HG02798 (cell line): ENCODE measurements at regions not wholly inside any gene's neighbourhood (a gene's known extent, or its start where the extent isn't known, plus 50 kb on each side); places are given as distances from the start of the nearest gene placed in this dataset.

Source experiments
- ATAC-seq: cut with Tn5 transposase; IDR thresholded peaks from one replicate; pipeline ENCODE4 v1.9.1; 2021; ENCODE audit warnings: mild to moderate bottlenecking; ENCODE audit not compliant: unreplicated experiment, poor library complexity

DNA sequence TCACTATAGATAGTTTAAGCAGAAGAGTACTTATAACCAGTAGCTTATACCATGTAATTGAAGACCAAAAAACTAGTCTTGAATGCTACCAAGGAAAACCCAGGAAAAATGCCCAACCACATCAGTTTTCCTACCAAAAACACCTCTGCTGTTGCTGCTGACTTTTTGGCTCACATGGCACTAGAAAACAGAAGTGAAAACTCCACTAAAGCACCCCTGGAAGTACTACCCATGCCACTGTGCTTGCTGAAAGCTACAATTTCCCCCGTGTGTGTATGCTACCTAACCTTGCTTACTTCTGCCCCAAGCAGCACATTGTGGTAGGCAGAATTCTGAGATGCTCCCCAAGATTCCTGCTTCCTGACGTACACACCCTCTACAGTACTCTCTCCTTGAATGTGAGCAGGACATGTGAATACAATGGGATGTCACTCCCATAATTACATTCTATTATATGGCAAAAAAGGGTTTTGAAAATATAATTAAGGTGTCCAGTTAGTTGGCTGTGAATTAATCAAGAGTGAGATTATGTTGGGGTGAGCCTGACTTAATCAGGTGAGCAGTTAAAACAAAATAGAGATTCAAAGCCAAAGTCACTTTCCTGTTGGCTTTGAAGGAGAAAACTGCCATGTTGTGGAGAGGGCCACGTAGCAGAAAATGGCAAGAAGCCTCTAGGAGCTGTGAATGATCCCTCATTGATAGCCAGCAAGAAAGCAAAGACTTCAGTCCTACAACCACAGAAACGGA, 209.8 kb upstream of the MARCKS start:
- ATAC-seq, result peak; percentile 23

- ATAC-seq, result no peak
Measured at GRCh38 chr6:113648698-113649097, 208.4 kb upstream of the MARCKS start.

DNA sequence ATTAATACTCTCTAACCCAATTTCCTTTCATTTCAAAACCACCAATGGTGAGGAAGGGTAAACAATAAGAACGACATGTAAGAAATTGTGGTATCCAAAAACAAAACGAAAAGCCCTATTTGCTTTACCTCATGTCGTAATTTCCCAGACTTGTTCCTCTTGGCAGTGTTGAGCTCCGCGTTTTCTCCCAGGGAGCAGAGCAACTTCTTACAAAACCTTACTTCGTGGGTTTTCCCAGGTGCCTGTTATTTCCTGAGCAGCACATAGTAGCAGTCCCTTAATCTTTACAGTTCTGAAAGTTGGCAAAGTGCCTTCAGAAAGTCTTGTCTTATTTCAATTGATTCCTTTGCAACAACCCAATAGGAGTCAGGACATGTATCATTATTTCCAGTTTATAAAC, 207.9 kb upstream of the MARCKS start:
- ATAC-seq, result peak; percentile 8

- ATAC-seq, result peak; percentile 23
Measured at GRCh38 chr6:113649880-113650609, 207.1 kb upstream of the MARCKS start.

DNA sequence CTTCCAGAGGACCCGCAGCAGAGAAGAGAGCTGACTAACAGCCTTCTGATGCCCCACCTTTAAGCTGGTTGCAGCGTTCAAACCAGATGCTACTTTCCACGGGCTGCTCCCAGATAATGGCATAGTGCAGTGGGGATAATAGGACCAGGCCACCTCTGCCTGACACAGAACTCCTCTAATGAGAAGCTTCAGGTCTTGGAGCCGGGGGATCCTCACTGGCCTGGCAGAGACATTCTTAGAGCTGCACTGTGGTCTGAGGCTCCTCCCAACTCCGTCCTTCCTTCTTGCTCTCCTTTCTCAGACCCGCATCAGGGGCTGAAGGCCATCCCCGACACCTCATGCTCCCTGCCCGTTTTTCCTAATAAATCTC, 206.6 kb upstream of the MARCKS start:
- ATAC-seq, result no peak

DNA sequence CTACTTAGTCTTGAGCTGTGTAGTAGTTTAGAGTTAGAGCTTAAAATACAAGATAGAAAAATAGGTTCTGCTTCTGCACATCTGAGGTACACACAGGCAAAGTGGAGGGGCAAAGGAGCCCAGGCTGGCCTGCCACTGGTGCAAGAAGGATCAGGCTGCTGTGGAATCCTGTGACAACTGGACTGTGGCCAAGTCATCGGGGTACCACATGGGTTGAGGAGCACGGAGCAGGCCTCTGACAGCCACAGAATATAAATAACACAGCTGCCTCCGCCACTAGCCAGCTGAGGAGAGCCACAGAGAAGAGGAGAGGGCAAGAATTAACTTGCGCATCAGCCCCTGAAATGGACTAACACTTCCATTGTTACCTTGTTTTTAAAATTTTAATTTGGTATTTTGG, 206.0 kb upstream of the MARCKS start:
- ATAC-seq, result peak; percentile 32

- no peak for ATAC-seq
Measured at GRCh38 chr6:113651920-113652319, 205.2 kb upstream of the MARCKS start.

GRCh38 chr6:113653275-113653674, 203.9 kb upstream of the MARCKS start:
- ATAC-seq, result no peak

GRCh38 chr6:113654396-113654795, 202.7 kb upstream of the MARCKS start:
- ATAC-seq, result no peak

DNA sequence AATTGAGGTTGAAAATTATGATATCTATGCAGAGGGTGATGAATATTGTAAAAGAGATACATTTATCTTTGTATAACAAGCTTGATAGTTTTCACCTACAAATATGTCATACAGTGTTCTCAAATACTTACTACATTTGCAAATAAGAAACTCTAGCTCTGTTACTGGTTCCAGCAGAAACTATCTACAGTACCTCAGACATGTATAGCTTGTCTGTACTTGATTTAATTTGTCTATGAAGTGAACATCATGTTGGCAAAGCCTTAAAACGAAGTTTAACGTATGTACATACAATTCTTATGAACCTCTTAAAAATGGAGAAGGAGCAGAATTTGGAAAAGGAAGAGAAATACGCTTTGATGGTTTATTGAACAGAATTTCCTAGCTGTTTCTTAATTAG, 201.4 kb upstream of the MARCKS start:
- ATAC-seq, result no peak

DNA sequence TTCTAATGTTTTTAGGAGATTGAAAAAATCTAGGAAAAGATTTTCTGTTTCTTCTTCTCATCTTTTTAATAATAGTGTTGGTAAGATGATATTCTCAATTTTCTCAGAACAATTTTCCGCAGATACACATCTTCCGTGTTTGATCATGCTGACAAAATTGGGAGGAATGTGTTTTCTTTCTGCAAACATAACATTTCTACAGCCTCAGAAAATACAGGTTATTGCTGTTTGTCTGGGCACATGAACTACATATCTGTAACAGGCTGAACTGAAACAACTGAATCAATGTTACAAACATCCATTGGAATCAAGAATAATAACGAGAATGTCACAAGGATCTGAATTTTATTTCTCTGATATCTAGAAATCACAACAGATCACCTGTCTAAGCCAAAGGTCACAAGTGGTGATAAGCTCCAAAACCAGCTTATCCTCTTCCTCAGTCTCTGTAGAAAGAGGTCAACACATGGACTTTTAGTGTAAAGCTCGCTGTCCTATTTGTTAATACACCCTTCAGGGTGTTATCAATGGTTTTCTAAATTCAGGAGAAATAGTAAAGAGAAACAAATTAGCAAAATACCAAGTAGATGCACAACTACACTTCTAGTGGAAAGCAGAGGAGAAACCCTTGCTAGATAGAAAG, 197.3 kb upstream of the MARCKS start:
- ATAC-seq, result no peak

DNA sequence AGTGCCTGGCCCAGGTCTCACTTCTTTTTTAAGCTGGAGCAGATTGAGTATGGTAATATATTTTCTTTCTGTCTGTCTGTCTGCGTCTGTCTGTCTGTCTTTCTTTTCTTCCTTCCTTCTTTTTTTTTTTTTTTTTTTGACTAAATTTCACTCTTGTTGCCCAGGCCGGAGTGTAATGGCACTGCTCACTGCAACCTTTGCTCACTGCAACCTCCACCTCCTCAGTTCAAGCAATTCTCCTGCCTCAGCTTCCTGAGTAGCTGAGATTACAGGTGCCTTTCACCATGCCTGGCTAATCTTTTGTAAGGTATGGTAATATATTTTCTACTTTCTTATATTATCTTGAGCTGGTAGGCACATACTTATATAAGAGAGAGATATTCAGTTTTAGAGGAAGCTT, 196.3 kb upstream of the MARCKS start:
- ATAC-seq, result no peak

- no peak for ATAC-seq
Measured at GRCh38 chr6:113662093-113662665, 195.0 kb upstream of the MARCKS start.

- ATAC-seq, result peak; percentile 75
Measured at GRCh38 chr6:113662688-113663333, 194.3 kb upstream of the MARCKS start.

DNA sequence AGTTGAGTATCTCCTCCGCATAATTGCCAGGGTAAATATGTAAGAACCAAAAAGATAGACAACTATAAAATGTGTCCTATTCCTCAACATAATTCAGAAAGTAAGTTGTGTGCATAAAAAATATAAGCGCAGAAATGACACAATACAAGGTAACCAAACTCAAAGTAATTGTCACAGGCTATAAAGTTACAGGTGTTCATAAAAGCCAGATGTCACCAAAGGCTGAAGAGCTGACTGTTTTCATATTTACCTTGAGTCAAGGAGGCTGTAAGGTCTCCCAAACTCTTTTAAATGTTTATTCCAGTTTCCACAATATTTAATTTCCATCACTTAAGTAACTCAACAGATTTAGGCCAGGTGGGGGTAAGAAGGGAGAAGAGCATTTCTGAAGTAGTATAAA, 192.2 kb upstream of the MARCKS start:
- no peak for ATAC-seq

DNA sequence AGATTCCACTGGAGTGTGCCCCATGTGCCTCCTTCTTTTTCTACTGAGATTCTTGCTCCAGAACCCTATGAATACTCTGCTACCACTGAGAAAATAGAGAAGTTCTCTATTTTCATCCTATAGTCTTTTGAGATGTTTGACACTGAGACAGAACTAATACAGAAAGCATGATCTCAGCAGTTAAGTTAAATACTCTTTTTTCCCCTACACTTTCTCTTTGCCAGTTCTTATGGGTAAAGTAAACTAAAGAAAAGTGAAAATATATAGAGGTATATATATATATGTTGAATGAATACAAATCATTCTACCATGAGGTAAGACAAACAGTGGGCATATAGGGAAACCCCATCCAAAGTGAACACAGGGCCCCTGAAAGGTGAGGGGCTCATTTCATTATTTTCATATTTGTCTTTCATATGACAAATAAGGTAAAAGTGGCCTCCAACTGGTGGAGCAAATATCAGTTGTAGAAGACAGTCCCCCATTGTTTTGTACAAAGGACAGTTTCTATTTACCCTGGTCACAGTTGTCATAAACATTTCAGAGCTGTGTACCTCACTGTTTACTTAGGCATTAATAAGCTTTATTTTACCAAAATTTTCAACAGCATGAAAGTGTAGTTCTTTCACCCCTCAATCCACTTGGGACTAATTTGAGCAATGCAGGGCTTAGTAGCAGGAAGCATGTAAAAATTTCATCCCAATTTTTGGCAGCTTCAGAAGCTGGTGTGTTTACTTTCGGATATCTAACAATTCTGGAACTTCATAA, 188.3 kb upstream of the MARCKS start:
- no peak for ATAC-seq

DNA sequence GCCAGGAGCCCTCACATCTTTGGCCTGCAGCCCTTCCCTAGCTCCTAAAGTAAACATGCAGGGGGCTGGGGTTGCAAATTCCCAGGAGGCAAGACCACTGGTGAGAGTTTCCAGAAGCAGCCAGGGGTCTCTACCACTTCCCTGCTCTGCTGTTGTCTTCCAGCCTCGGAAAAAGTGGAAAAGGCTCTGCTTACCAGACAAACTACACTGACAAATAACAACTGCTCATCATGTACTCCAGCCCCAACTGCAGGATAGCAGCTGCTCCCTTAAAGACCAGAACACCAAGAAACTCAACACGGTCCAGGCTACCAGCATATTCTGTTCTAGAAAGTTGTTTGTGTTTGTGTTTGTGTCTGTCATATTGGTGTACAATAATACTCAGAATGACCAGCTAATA, 187.5 kb upstream of the MARCKS start:
- no peak for ATAC-seq

DNA sequence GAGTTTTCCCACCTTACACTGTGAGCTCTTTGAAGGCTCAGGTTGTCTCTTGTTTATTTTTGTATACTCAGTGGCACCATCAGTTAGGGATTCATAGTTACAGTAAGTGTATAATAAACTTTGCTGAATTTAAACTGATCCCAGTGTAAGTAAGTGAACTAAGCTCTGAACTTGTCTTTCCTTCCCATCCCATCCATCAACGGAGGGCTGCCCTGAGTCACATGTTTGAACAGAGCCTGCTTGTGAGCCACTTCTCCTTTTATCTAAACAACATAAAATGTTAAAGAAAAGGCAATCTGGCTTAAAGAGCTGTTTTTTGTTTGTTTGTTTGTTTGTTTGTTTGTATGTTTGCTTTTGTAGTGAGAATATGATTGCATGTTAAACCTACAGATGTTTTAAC, 185.7 kb upstream of the MARCKS start:
- ATAC-seq, result peak; percentile 36

- ATAC-seq, result no peak
Measured at GRCh38 chr6:113672491-113673149, 184.5 kb upstream of the MARCKS start.
